KBM-7 (cell line): ENCODE measurements at regions not wholly inside any gene's neighbourhood (a gene's known extent, or its start where the extent isn't known, plus 50 kb on each side); places are given as distances from the start of the nearest gene placed in this dataset.

Source experiments
- DNase-seq: peaks from one replicate; pipeline ENCODE4 v3.0.0-alpha.2; 2015
- in situ Hi-C: fragments of 300-500 bp; cut with MboI; formaldehyde crosslinking; loops from 2 replicates; pipeline ENCODE4 v1.14.3; 2020; ENCODE audit warnings: low sequenced_read_pairs, low pct_unique_long_range_greater_than_20kb, mixed read lengths

DNA sequence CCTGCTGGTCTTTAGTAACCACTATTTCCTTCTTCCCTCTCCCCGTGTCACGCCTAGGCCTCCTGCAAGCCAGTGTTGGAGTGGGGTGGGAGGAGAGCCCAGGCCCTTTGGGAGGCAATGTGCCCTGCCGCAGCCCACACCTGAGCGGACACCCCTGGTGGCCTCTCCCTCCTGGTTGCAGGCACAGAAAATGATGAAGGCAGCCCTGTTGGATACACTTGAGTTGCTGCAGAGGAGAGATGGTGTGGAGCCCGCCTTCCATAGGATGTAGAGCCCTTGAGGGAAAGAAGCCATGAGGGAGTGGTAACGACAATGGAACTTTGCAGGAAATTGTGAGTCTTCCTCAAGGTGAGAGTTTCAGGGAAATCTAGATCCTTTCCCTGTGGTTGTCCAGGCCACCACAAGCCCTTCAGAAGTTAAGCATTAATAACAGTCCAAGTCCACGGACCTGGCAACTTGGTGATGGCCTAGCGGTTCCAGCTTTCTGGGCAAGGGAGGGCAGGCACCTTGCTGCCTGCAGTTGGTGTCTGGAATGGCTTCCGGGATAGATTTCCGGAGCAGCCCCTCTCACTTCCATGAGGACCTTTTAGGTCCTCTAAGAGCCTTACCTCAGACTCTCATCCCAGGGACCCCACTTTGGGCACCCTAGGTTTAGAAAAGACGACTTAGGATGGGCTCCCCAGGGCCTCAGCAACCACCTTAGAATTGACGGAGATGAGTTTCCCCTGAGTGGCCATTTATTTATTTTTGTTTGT, 67.3 kb upstream of the NXT1 start:
- no peak for DNase-seq
- in situ Hi-C loops: no loop called here

DNA sequence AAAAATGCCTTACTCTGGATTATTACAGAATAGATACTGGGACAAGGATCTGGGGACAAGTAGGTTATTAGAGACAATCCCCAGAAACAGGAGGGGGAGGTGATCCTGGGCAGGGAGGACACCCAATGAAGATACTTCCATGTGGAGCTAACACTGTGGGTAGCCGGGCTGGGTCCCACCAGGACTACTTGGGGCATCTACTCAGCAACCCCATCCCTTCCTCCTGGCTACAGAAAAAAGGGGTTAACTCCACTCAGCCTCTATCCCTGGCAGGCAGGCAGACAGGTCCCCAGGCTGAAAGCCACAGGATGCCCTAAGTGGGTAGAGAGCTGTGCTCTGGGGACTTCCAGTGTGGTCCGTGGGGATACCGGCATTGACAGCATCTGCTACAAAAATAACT, 68.0 kb upstream of the NXT1 start:
- no peak for DNase-seq
- in situ Hi-C loops: no loop called here

DNA sequence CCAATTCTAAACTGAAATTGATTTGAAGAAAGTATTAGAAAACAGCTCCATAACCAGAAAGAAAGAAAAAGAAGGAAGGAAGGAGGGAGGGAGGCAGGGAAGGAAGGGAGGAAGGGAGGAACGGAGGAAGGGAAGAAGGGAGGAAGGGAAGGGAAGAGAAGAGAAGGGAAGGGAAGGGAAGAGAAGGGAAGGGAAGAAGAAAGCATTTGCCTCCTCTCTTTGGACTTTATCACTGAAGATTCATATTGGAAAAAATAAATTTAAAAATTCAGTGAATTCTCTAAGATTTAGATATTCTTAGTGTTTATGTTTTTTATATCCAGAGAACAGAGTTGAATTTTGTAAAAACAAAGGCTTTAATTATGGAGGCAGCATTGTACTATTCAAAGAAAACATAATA, 68.5 kb upstream of the NXT1 start:
- no peak for DNase-seq
- in situ Hi-C loops: no loop called here

DNA sequence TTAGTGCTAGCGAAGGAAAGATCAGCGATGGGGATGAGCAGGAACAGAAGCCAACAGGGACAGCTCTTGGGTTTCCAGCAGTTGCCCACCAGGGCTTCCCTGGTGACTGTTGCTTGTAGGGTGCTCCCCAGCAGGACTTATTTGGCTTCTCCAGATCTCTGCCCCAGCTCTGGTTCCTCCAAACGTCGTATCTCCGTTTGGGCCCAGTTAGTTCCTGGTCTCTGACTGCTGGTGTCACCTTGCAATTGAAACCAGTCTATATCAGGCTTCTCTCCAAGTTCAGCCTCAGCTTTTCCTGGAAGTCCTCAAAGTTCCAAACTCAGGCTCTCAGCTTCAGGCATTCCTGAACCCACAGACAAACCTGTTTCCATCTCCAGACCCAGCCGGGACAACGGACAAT, 70.8 kb upstream of the NXT1 start:
- in situ Hi-C loops: no loop called here
- no peak for DNase-seq

DNA sequence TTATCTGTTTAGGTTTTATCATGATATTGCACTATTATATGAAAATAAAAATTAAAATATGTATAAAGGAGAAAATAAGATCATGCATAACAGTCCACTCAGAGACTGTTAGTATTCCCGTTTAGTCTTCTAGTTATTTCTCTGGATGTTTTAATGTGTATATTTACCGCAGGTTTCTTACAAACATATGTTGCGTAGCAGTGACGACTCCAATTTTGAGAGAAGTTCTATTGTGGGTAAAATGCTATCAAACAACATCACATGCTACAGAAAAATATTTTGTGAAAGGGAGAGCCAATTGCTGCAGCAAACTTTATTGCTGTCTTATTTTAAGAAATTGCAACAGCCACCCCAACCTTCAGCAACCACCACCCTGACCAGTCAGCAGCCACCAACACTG, 72.4 kb upstream of the NXT1 start:
- in situ Hi-C loops: no loop called here

DNA sequence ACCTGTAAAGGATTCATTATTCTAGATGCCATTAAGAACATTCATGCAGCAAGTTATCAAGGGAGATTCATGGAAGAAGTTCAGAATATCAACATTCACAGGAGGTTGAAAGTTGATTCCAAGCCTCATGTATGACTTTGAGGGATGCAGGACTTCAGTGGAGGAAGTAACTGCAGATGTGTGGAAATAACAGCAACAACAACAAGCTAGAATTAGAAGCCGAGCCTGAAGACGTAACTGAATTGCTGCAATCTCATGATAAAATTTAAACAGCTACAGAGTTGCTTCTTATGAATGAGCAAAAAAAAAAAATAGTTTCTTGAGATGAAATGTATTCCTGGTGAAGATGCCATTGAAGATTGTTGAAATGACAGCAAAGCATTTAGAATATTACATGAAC, 73.3 kb upstream of the NXT1 start:
- in situ Hi-C loops: no loop called here
- no peak for DNase-seq

More for the DNA sequence above, 72.4 kb upstream of the NXT1 start:
- DNase-seq: no peak

DNA sequence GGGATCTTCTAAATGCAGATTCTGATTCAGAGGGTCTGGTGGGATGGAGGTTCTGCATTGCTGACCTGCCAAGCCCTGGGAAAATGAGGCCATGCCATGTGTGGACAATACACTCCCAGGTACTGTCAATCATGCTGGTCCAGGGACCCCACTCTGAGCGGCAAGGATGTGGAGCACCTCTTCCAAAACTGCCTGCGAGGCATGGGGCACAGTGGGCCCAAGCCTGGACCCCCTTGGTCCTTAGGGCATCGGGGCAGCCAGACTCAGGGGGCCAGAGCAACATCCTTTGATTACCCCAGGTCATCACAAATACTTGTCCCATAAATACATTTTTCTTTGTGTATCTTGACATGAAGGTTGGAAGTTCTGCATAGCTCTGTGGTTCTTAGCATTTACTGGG, 76.8 kb upstream of the NXT1 start:
- DNase-seq: no peak
- in situ Hi-C loops: no loop called here

DNA sequence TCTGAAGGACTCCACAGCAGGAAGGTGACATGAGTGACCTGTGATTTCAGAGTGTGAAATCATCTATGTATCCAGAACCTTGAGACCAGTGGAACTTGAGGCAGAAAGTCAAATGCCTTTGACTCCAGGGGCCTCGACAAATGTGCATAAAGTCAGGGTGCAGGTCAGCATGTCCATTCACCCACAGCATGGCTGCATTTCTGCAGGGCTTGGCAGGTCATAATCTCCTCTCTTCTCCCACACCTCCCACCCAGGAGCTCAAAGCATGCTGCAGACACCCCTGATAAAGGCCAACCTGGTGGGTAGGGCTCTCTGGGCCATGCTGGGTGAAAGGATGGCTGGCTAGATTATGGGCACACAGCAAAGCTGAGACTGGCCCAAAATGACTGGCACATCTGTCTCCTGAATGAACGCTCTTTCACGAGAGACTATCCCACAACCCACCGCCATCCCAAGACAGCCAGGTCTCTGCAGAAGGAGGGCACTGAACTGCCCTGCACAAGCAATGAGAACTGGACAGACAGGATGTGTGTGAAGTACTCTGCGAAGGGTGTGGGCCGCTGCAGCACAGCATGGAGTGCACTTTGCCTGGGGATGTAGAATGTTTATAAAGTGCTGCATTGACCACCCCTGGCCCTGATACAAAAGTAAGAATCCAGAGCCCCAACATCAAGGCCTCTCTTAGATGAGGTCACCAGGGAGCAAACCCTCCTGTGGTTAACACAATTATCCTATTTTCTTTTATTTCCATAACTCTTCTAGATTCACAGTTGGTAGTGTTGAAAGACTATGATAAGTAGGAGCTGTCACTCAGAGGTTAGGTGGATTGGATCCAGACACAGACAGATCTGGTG, 78.2 kb upstream of the NXT1 start:
- no peak for DNase-seq
- in situ Hi-C loops: no loop called here

DNA sequence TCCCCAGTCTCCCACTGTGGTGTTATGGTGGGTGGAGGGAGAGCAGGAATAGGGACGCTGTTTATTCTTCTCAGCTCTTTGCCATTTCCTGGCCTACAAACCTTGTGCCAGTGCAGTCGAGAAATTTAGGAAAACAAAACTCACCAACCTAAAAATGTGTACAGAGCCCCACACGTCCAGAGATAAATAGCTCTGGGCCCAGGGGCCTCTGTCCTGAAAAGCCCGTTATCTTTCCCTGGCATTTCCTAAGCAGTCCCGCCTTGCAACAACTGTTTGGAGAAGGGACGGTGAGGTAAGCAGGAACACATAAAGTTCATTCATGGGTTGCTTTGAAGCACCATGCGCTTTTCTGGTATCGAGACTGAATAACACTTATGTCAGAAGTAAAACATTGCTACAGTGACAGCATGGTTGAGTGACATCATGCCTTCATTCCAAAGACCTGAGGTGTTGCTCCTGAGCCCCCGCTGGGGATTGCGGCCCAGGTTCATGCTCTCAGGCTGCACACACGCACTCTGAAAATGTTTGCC, 80.1 kb upstream of the NXT1 start:
- in situ Hi-C loops: no loop called here
- no peak for DNase-seq

DNA sequence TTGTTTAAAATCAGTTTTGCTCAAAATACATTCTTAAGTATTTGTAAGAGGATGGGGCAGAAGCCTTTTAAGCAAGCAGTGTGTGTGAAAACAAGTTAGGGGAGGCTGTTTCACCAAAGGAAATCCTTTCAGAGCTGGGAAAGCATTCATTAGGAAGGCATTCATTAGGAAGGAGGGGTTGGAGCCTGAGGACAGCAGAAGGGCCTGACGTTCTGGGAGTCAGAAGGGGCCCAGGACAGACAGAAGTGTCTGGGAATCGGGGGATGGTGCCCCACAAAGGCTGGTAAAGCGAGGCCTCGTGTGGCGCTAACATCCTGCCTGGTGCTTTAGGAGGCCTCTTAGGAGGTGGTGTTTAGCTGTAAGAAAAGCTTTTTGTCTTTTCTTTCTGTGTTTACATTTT, 80.6 kb upstream of the NXT1 start:
- no peak for DNase-seq
- in situ Hi-C loops: no loop called here

DNA sequence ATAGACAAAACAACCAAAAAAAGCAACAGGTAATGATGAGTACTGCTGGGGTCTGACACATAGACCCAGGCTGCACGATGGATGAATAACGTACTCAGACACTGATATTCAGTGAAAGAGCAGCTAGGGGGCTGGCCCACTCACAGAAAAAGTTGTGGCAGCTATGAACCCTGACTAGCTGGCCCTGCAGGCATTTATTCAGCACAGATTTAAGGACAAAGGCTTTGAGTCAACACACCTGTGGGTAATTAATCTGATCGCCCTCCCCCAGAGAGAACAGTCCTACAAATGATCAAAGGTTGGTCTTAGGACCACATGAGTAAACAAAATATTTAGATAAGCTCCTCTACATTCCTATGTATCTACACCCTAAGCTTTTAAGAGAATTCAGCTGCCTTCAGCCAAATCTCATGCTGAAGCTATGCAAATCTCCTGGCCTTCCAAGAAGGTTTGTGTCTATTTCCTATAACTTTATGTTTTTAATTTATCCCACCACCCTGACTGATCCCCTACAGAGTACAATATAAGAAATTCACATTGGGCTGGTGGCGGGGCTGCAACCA, 81.7 kb upstream of the NXT1 start:
- no peak for DNase-seq
- in situ Hi-C loops: no loop called here

DNA sequence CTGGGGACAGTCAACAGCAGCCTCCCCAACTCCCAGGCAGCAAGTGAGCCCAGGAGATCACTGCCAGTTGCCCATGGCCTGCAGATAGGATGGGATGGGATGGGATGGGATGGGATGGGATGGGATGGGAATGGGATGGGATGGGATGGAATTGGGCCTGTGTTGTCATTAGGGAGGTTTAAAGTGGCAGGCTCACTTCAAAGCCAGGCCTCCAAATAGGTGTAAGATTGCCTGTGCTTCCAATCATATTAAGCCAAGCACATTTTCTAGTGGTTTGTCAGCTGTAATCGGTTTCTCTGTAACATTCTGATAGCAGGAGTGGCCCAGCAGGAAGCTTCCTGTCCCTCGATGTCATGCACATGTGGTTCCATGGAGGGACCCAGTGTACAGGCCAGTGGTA, 82.7 kb upstream of the NXT1 start:
- in situ Hi-C loops: no loop called here
- no peak for DNase-seq

DNA sequence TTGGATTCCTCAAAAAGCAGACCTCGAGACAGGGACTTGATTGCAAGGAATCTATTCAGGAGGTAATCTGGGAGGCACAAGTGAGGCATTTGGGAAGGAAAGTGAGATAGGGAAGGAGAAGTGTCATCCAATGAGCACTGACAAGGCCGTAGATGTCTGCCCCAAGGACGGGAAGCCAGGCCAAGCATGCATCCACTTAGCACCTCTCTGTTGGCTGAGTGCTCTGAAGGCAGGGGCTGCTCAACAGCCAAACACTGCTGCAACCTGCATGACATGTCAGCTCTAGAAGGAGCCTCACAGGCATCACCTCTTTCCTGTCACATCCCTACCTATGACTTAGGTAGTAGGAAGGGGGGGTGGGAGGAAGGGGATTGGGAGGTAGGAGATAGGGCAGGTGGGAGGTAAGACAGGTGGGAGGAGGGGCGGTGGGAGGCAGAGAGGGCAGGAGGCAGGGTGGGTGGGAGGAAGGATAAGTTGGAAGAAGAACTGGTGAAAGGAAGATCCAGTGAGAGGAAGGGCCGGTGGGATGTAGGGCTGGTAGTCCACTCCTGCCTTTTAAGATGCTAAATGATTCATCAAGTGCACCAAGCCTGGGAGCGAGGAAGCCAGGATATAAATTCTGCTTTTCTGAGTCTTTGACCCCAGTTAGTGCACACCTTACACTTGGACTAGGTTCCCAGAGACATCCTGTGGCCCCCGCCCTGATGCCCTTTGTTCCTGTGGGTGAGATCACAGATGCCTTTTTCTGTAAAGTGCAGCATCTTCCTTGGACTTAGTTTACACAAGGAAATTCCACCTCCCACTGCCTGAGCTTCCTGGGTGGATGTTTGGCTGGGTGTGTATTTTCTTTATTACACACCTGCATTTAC, 83.8 kb upstream of the NXT1 start:
- DNase-seq: no peak
- in situ Hi-C loops: no loop called here

DNA sequence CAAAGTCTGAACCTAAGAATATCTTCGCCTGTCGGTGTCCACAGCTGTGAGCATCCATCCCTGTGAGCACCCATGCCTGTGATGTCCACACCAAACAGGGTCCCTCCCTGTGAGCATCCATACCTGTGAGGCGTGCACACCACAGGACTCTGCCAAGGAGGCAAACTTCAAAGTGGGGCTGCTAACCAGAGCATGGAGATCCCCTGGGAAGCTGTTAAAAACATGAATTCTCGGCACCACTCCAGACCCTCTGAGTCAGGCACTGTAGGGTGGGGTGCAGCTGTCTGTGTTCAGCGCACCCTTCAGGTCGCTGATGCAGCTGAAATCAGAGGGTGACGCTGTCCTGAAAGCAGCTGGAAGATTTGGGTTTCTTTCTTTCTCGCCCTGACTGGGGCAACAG, 85.4 kb upstream of the NXT1 start:
- DNase-seq: no peak
- in situ Hi-C loops: no loop called here

DNA sequence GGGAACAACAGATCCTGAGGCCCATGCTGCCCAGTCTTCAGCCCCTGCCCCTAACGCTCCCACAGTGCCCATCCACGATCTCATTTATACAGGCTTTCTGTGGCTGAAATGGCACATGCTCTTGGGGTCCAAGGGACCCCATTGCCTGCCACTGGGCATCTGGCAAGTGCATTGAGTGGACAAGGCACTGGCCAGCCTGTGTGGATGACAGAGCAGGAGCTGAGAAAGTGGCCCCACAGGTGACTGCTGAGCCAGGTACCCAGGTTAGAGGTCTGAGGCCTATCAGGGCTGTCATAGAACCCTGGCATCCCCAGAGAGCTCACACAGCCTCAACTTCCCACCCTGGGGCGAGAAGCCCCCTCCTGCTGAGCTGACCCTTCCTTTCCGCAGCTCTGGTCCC, 86.0 kb upstream of the NXT1 start:
- in situ Hi-C loops: no loop called here
- DNase-seq: no peak

DNA sequence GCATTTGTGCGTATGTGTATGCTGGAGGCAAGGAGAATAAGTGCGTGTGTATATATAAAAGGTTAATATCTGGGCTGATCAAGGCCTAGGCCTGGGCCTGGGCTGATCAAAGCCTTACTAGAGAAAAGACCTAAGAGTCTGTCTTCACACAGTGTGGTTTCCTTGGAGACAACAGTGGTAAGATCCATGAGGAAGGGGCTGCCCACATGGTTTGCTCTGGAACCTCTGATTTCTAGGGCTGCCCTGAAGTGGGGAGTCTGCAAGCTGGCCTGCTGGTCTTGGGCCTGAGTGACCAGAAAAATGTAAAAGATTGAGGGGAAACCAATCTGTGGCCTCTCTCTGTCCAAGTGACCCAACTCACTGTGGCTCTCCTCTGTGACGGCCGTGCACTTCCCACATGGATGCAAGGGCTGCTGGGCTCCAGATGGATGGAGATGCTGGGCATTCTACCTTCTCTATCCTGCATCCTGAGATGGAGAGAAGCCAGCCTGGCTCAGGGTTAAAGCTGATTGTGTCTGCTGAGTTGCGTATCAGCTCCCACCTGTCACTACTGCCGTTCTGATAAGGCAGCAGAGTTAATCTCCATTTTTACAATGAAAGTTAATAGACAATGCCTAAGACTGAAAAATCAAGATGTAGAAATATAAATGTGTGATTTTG, 90.3 kb upstream of the NXT1 start:
- DNase-seq: no peak
- in situ Hi-C loops: no loop called here

DNA sequence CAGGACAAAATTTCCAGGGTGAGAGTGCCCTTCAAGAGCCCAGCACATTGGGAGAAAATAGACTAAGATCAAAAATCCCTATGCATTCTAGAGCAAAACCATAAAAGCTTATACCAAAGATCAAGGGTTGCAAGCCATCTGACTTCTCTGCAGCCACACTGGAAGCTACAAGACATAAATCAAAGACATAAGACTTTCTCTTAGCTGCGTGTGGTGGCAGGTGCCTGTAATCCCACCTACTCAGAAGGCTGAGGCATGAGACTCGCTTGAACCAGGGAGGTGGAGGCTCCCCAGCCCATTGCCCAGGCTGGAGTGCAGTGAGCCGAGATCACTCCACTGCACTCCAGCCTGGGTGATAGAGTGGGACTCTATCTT, 91.9 kb upstream of the NXT1 start:
- no peak for DNase-seq
- in situ Hi-C loops: no loop called here

DNA sequence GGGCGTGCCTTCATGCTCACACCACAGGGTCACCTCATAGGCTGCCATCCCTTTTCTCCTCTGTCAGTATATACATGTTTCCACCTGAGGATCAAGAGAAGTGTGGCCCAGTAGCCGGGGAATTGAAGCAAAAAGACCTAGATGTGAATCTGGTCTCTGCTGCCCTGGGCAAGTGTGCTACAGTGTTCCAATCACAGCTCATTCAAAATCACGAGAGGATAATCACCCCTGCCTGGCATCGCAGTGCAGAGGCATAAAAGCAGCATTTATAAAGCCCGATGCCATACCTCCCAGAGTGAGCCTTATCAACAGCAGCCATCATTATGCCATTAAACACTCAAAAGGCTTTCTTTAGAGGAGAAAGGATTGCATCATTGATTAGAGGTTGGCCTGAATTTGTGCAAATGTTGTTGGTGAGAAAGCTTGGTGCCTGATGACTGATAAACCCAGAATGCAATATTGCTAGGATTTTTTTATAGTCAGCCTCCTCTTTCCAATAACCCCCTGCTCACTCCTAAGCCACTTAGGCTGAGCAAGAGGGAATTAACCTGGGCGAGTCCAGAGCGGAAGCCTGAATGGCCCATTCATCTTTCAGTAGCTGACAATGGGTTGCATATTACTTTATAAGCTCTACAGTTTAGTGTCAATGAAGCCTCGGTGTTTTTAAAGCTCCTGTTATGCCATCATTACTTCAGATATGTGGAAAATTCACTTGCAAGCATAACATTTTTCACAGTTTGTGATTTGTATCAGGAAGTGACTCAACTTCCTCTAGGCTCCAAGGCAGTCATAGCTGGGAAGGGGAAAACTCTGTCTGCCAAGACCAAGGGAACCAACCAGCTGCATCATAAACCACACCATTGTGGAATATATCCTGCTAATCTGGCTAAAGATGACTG, 92.5 kb upstream of the NXT1 start:
- in situ Hi-C loops: no loop called here
- peak; percentile 25 for DNase-seq
